GM12891 (cell line): ENCODE measurements at regions not wholly inside any gene's neighbourhood (a gene's known extent, or its start where the extent isn't known, plus 50 kb on each side); places are given as distances from the start of the nearest gene placed in this dataset.

Experiments
- DNase-seq: peaks from one replicate; pipeline ENCODE4 v3.0.0; 2011; ENCODE audit warnings: low spot score; ENCODE audit not compliant: insufficient read length
- FAIRE-seq: peaks from 2 replicates; lab custom pipeline; 2011; peaks lifted over from hg19 to GRCh38; lab: Jason Lieb, UNC
- PAX5 ChIP-seq: IDR thresholded peaks from 2 replicates; pipeline ENCODE4 v1.6.1; 2011; ENCODE audit warnings: low read length, moderate library complexity, mild to moderate bottlenecking; ENCODE audit not compliant: insufficient read depth, severe bottlenecking
- POLR2A ChIP-seq: IDR thresholded peaks from 2 replicates; pipeline ENCODE4 v1.6.1; 2011; ENCODE audit warnings: low read depth, low read length, control low read depth
- POLR2AphosphoS5 ChIP-seq: IDR thresholded peaks from 2 replicates; pipeline ENCODE4 v1.6.1; 2011; ENCODE audit warnings: low read depth, low read length, control low read depth
- POU2F2 ChIP-seq: IDR thresholded peaks from 2 replicates; pipeline ENCODE4 v1.6.1; 2011; ENCODE audit warnings: low read depth, mild to moderate bottlenecking, control low read depth, low read length, moderate library complexity
- SPI1 ChIP-seq: IDR thresholded peaks from 2 replicates; pipeline ENCODE4 v1.6.1; 2011; ENCODE audit warnings: low read depth, low read length, control low read depth
- TAF1 ChIP-seq: IDR thresholded peaks from 2 replicates; pipeline ENCODE4 v1.6.1; 2011; ENCODE audit warnings: low read depth, low read length, control low read depth

- DNase-seq (peak; percentile 32), FAIRE-seq (peak; percentile 94)
- no peak for TF ChIP-seq POLR2AphosphoS5
- TF ChIP-seq SPI1, result no peak
- TF ChIP-seq PAX5, result no peak
- TF ChIP-seq TAF1, result no peak
- no peak for TF ChIP-seq POU2F2
- TF ChIP-seq POLR2A, result no peak
Observed at GRCh38 chr1:81414488-81415015, 386.2 kb upstream of the ADGRL2 start.

GRCh38 chr1:81412954-81413353 is 387.8 kb upstream of the ADGRL2 start:
- no peak for FAIRE-seq
- TF ChIP-seq TAF1 (no peak), POU2F2 (no peak), POLR2AphosphoS5 (no peak), POLR2A (no peak), PAX5 (no peak), SPI1 (no peak)

GRCh38 chr1:81410941-81411340 is 389.8 kb upstream of the ADGRL2 start:
- no peak for FAIRE-seq
- DNase-seq, result no peak
- TF ChIP-seq POLR2A (no peak), PAX5 (no peak), SPI1 (no peak), TAF1 (no peak), POU2F2 (no peak), POLR2AphosphoS5 (no peak)

More at GRCh38 chr1:81412954-81413353, 387.8 kb upstream of the ADGRL2 start:
- no peak for DNase-seq

GRCh38 chr1:81410351-81410750 is 390.4 kb upstream of the ADGRL2 start:
- DNase-seq, result no peak
- FAIRE-seq, result no peak
- no peak for TF ChIP-seq POLR2AphosphoS5

GRCh38 chr1:81409780-81410274 is 390.9 kb upstream of the ADGRL2 start:
- FAIRE-seq, result no peak
- DNase-seq, result no peak
- TF ChIP-seq TAF1, result no peak
- no peak for TF ChIP-seq POLR2A
- TF ChIP-seq POU2F2, result no peak
- TF ChIP-seq PAX5, result no peak
- TF ChIP-seq SPI1, result no peak
- TF ChIP-seq POLR2AphosphoS5, result no peak

GRCh38 chr1:81409262-81409661 is 391.5 kb upstream of the ADGRL2 start:
- no peak for DNase-seq
- FAIRE-seq, result no peak
- TF ChIP-seq TAF1 (no peak), PAX5 (no peak), SPI1 (no peak)

GRCh38 chr1:81408419-81408818 is 392.3 kb upstream of the ADGRL2 start:
- no peak for FAIRE-seq
- DNase-seq, result no peak
- TF ChIP-seq TAF1 (no peak), POLR2AphosphoS5 (no peak), PAX5 (no peak), POLR2A (no peak), POU2F2 (no peak), SPI1 (no peak)

GRCh38 chr1:81407000-81407821 is 393.5 kb upstream of the ADGRL2 start:
- DNase-seq, result no peak

GRCh38 chr1:81406292-81406999 is 394.3 kb upstream of the ADGRL2 start:
- FAIRE-seq (no peak), DNase-seq (no peak)
- TF ChIP-seq POU2F2 (no peak), POLR2AphosphoS5 (no peak), SPI1 (no peak), PAX5 (no peak), TAF1 (no peak), POLR2A (no peak)

More at GRCh38 chr1:81407000-81407821, 393.5 kb upstream of the ADGRL2 start:
- no peak for FAIRE-seq
- TF ChIP-seq POU2F2 (no peak), POLR2A (no peak), TAF1 (no peak), PAX5 (no peak), POLR2AphosphoS5 (no peak), SPI1 (no peak)

- no peak for FAIRE-seq
- TF ChIP-seq POLR2AphosphoS5, result no peak
- TF ChIP-seq POLR2A, result no peak
- no peak for TF ChIP-seq POU2F2
- TF ChIP-seq PAX5, result no peak
- TF ChIP-seq TAF1, result no peak
- TF ChIP-seq SPI1, result no peak
Observed at GRCh38 chr1:81398041-81398440, 402.7 kb upstream of the ADGRL2 start.

More at GRCh38 chr1:81398041-81398440, 402.7 kb upstream of the ADGRL2 start:
- DNase-seq, result no peak
